T-cell (primary cell): ENCODE measurements at regions not wholly inside any gene's neighbourhood (a gene's known extent, or its start where the extent isn't known, plus 50 kb on each side); places are given as distances from the start of the nearest gene placed in this dataset.

ENCODE experiments used
- ATAC-seq, 4 experiments: fragments of 200-7000 bp in 3 of 4; fragments of 150-1000 bp in 1 of 4; cut with Tn5 transposase; replicated peaks in 1 of 4; 1 replicate in 3 of 4; 2 replicates in 1 of 4; pipeline ENCODE4 v1.10.0; 2021; ENCODE audit warnings: moderate library complexity in 3 of 4, mild to moderate bottlenecking in 2 of 4, moderate number of reproducible peaks in 1 of 4
- CTCF ChIA-PET, 2 donors: fragments of 300-600 bp; sonication (Branson Sonifier 250); formaldehyde crosslinking; loops; one replicate each; lab custom pipeline; 2022; ENCODE audit warnings: antibody characterized with exemption in 2 of 2; lab: Charles Lee
- POLR2A ChIA-PET, 2 donors: fragments of 300-600 bp; sonication (Branson Sonifier 250); formaldehyde crosslinking; loops; one replicate each; lab custom pipeline; 2022; ENCODE audit warnings: antibody characterized with exemption in 2 of 2; lab: Charles Lee
- DNase-seq, 35 experiments: peaks; one replicate each; pipeline versions ENCODE4 v3.0.0 to v3.0.0-alpha.2; 2013 to 2023
- H3K27ac ChIP-seq: one replicate; pipeline ENCODE4 v1.5.1; 2013; ENCODE audit warnings: low read length
- H3K27me3 ChIP-seq, 2 experiments: replicated peaks in 1 of 2; 1 replicate in 1 of 2; 2 replicates in 1 of 2; pipeline versions ENCODE4 v1.6.1 to v1.7.0; 2013; ENCODE audit warnings: low read length in 1 of 2, mixed read lengths in 1 of 2; ENCODE audit not compliant: control insufficient read depth in 2 of 2, insufficient read depth in 2 of 2; ENCODE audit errors: extremely low read depth in 1 of 2
- H3K36me3 ChIP-seq, 2 donors: 1 replicate in 1 of 2; 2 replicates in 1 of 2; pipeline versions ENCODE4 v1.6.1 to v1.7.0; 2013; ENCODE audit warnings: low read length in 1 of 2; ENCODE audit not compliant: control insufficient read depth in 2 of 2, insufficient read depth in 1 of 2; ENCODE audit errors: extremely low read depth in 1 of 2
- H3K4me1 ChIP-seq, 2 experiments: 1 replicate in 1 of 2; 2 replicates in 1 of 2; pipeline versions ENCODE4 v1.6.1 to v1.7.0; 2013; ENCODE audit warnings: low read length in 2 of 2, mixed read lengths in 1 of 2; ENCODE audit not compliant: insufficient read depth in 2 of 2, control insufficient read depth in 1 of 2; ENCODE audit errors: extremely low read depth in 1 of 2
- H3K4me3 ChIP-seq, 2 donors: 1 replicate in 1 of 2; 2 replicates in 1 of 2; pipeline versions ENCODE4 v1.5.1 to v1.7.0; 2013; ENCODE audit warnings: mild to moderate bottlenecking in 2 of 2, low read length in 1 of 2, moderate library complexity in 1 of 2; ENCODE audit not compliant: control insufficient read depth in 1 of 2; ENCODE audit errors: extremely low read depth in 1 of 2
- H3K9me3 ChIP-seq: 2 replicates; pipeline ENCODE4 v1.7.0; 2013
- H3K27ac Mint-ChIP-seq, 2 donors: one replicate each; pipeline ENCODE4 v1.8.0; 2020 to 2021; ENCODE audit warnings: mild to moderate bottlenecking in 2 of 2, mixed read lengths in 2 of 2
- H3K27me3 Mint-ChIP-seq, 2 donors: one replicate each; pipeline ENCODE4 v1.8.0; 2021 to 2022; ENCODE audit warnings: mixed read lengths in 2 of 2
- H3K36me3 Mint-ChIP-seq: one replicate; pipeline ENCODE4 v1.8.0; 2021; ENCODE audit warnings: mixed read lengths
- H3K4me1 Mint-ChIP-seq, 3 donors: one replicate each; pipeline ENCODE4 v1.8.0; 2020 to 2022; ENCODE audit warnings: mixed read lengths in 3 of 3, mild to moderate bottlenecking in 1 of 3
- H3K4me3 Mint-ChIP-seq, 3 donors: one replicate each; pipeline ENCODE4 v1.8.0; 2020 to 2022; ENCODE audit warnings: mild to moderate bottlenecking in 3 of 3, mixed read lengths in 3 of 3, moderate library complexity in 3 of 3
- H3K9me3 Mint-ChIP-seq, 3 donors: one replicate each; pipeline ENCODE4 v1.8.0; 2020 to 2022; ENCODE audit warnings: mixed read lengths in 3 of 3
- WGBS: methylation state at CpG from one replicate; pipeline ENCODE4 v1.1.5; 2013; ENCODE audit warnings: missing lambda C conversion rate; ENCODE audit not compliant: insufficient coverage; 5-methylcytosine and 5-hydroxymethylcytosine counted together

GRCh38 chr3:8368598-8368997 lies 133.0 kb upstream of the LMCD1 start:
- ChIA-PET POLR2A (no interaction called here), CTCF (no interaction called here)
- Histone ChIP-seq H3K27me3 (peaks cover 0 to 10% of the 10 kb centered on the region in 2 experiments), H3K4me3 (no peak overlapping the region), H3K9me3 (no peaks in the 10 kb centered on the region), H3K4me1 (peaks cover 0 to 4% of the 10 kb centered on the region in 2 experiments), H3K36me3 (no peaks in the 10 kb centered on the region), H3K27ac (no peak overlapping the region)
- Mint-ChIP-seq H3K4me1 (peaks cover 0 to 6% (median 1%) of the 10 kb centered on the region in 3 donors), H3K27me3 (peaks cover 4 to 6% of the 10 kb centered on the region in 2 donors), H3K9me3 (peaks cover 0 to 5% (median 0%) of the 10 kb centered on the region in 3 donors), H3K4me3 (no peak overlapping the region), H3K27ac (no peak overlapping the region), H3K36me3 (no peaks in the 10 kb centered on the region)
- 100% methylated on average over 1 of the region's 5 CpGs for WGBS
- ATAC-seq (no peak), DNase-seq (no peak)

GRCh38 chr3:8369638-8370037 lies 132.0 kb upstream of the LMCD1 start:
- Mint-ChIP-seq H3K4me1 (peaks cover 0 to 2% (median 1%) of the 10 kb centered on the region in 3 donors), H3K4me3 (no peak overlapping the region), H3K27me3 (peaks cover 4 to 6% of the 10 kb centered on the region in 2 donors), H3K9me3 (peaks cover 2 to 5% (median 4%) of the 10 kb centered on the region in 3 donors), H3K36me3 (peaks cover under 1% of the 10 kb centered on the region), H3K27ac (no peak overlapping the region)
- WGBS: no CpG with 5 or more reads among the region's 1 CpG
- CTCF ChIA-PET: interaction anchor here in 1 of 2 donors (0.7 kb wide), 1 partner anchor 45 kb away, joined by 3 read pairs; no protein-coding TSS in a partner anchor
- no peaks in the 10 kb centered on the region for H3K36me3 ChIP-seq
- H3K27ac ChIP-seq: no peak overlapping the region
- no peak for ATAC-seq
- no peak overlapping the region for H3K4me3 ChIP-seq
- no peaks in the 10 kb centered on the region for H3K9me3 ChIP-seq
- H3K4me1 ChIP-seq: peaks cover 0 to 4% of the 10 kb centered on the region in 2 experiments
- no peak for DNase-seq
- POLR2A ChIA-PET: no interaction called here
- peaks cover 0 to 10% of the 10 kb centered on the region in 2 experiments for H3K27me3 ChIP-seq

GRCh38 chr3:8371085-8371551 lies 130.5 kb upstream of the LMCD1 start:
- POLR2A ChIA-PET: no interaction called here
- no peak overlapping the region for H3K4me3 Mint-ChIP-seq
- no peak for ATAC-seq

DNA sequence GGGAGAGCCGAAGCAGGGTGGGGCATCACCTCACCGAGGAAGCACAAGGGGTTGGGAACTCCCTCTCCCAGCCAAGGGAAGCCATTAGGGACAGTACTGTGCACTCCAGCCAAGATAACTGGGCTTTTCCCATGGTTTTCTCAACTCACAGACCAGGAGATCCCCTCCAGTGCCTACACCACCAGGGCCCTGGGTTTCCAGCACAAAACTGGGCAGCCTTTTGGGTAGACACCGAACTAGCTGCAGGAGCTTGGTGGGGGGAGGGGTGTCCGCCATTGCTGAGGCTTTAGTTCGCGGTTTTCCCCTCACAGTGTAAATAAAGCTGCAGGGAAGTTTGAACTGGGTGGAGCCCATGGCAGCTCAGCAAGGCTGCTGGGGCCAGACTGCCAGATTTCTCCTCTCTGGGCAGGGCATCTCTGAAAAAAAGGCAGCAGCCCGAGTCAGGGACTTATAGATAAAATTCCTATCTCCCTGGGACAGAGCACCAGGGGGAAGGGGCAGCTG lies 129.6 kb upstream of the LMCD1 start:
- H3K27me3 Mint-ChIP-seq: peaks cover 4 to 6% of the 10 kb centered on the region in 2 donors
- H3K27ac Mint-ChIP-seq: no peak overlapping the region
- 100% methylated on average over 2 of the region's 7 CpGs for WGBS
- no peaks in the 10 kb centered on the region for H3K9me3 ChIP-seq
- POLR2A ChIA-PET: no interaction called here
- H3K4me1 Mint-ChIP-seq: peaks cover 0 to 1% (median 0%) of the 10 kb centered on the region in 3 donors
- H3K4me3 ChIP-seq: no peak overlapping the region
- no peak overlapping the region for H3K4me3 Mint-ChIP-seq
- H3K27me3 ChIP-seq: peaks cover 0 to 10% of the 10 kb centered on the region in 2 experiments
- H3K27ac ChIP-seq: no peak overlapping the region
- H3K36me3 ChIP-seq: no peaks in the 10 kb centered on the region
- peaks cover 10% of the 10 kb centered on the region for H3K36me3 Mint-ChIP-seq
- no peak for ATAC-seq
- CTCF ChIA-PET: no interaction called here
- DNase-seq: no peak
- H3K9me3 Mint-ChIP-seq: peaks cover 4 to 14% (median 11%) of the 10 kb centered on the region in 3 donors
- peaks cover 0 to 4% of the 10 kb centered on the region in 2 experiments for H3K4me1 ChIP-seq

More at GRCh38 chr3:8371085-8371551, 130.5 kb upstream of the LMCD1 start:
- WGBS: no CpG with 5 or more reads among the region's 2 CpGs
- CTCF ChIA-PET: interaction anchor here in 1 of 2 donors (1.0 kb wide), 1 partner anchor 46 kb away, joined by 3 read pairs; no protein-coding TSS in a partner anchor
- Histone ChIP-seq H3K4me1 (peaks cover 0 to 4% of the 10 kb centered on the region in 2 experiments), H3K27me3 (peaks cover 0 to 10% of the 10 kb centered on the region in 2 experiments), H3K36me3 (no peaks in the 10 kb centered on the region), H3K9me3 (no peaks in the 10 kb centered on the region), H3K27ac (no peak overlapping the region), H3K4me3 (no peak overlapping the region)
- no peak for DNase-seq
- Mint-ChIP-seq H3K27ac (no peak overlapping the region), H3K9me3 (peaks cover 4 to 11% (median 8%) of the 10 kb centered on the region in 3 donors), H3K27me3 (peaks cover 4 to 6% of the 10 kb centered on the region in 2 donors), H3K4me1 (peaks cover 0 to 1% (median 0%) of the 10 kb centered on the region in 3 donors), H3K36me3 (peaks cover 8% of the 10 kb centered on the region)

GRCh38 chr3:8380904-8381704 lies 120.5 kb upstream of the LMCD1 start:
- Histone ChIP-seq H3K27me3 (no peaks in the 10 kb centered on the region), H3K4me3 (no peak overlapping the region), H3K4me1 (no peaks in the 10 kb centered on the region), H3K27ac (no peak overlapping the region), H3K36me3 (no peaks in the 10 kb centered on the region), H3K9me3 (no peaks in the 10 kb centered on the region)
- Mint-ChIP-seq H3K4me1 (peaks cover 0 to 7% (median 7%) of the 10 kb centered on the region in 3 donors), H3K9me3 (peaks cover 0 to 4% (median 4%) of the 10 kb centered on the region in 3 donors), H3K27me3 (no peaks in the 10 kb centered on the region), H3K27ac (no peak overlapping the region), H3K4me3 (no peak overlapping the region), H3K36me3 (peaks cover 2% of the 10 kb centered on the region)
- 50% methylated on average over 2 of the region's 5 CpGs for WGBS
- ATAC-seq: no peak
- no peak for DNase-seq
- POLR2A ChIA-PET: no interaction called here
- CTCF ChIA-PET: no interaction called here

- DNase-seq (no peak), ATAC-seq (no peak)
- H3K36me3 ChIP-seq: no peaks in the 10 kb centered on the region
- Mint-ChIP-seq H3K36me3 (no peaks in the 10 kb centered on the region), H3K27me3 (no peaks in the 10 kb centered on the region), H3K9me3 (no peaks in the 10 kb centered on the region), H3K4me3 (no peak overlapping the region), H3K4me1 (peaks cover 0 to 7% (median 7%) of the 10 kb centered on the region in 3 donors), H3K27ac (no peak overlapping the region)
- no peaks in the 10 kb centered on the region for H3K4me1 ChIP-seq
- no CpG with 5 or more reads among the region's 4 CpGs for WGBS
- no peak overlapping the region for H3K4me3 ChIP-seq
- H3K9me3 ChIP-seq: no peaks in the 10 kb centered on the region
- ChIA-PET POLR2A (no interaction called here), CTCF (interaction anchor here in 1 of 2 donors (0.6 kb wide), 1 partner anchor 119 kb away, joined by 4 read pairs; no protein-coding TSS in a partner anchor)
- no peak overlapping the region for H3K27ac ChIP-seq
- no peaks in the 10 kb centered on the region for H3K27me3 ChIP-seq
Observed at GRCh38 chr3:8385848-8386620, 115.6 kb upstream of the LMCD1 start.
